Lower lobe of right lung (tissue), 2 donors: ENCODE measurements at regions not wholly inside any gene's neighbourhood (a gene's known extent, or its start where the extent isn't known, plus 50 kb on each side); places are given as distances from the start of the nearest gene placed in this dataset.

Source experiments
- ATAC-seq, 2 donors: fragments of 200-7000 bp; cut with Tn5 transposase; one replicate each; pipeline ENCODE4 v1.9.1; 2020 to 2022; ENCODE audit warnings: mild to moderate bottlenecking in 2 of 2, moderate library complexity in 2 of 2
- DNase-seq: peaks from one replicate; pipeline ENCODE4 v3.0.0-alpha.2; 2020
- H3K27ac ChIP-seq: fragments of 200-600 bp; one replicate; pipeline ENCODE4 v1.8.0; 2022
- H3K27me3 ChIP-seq: fragments of 200-600 bp; one replicate; pipeline ENCODE4 v1.8.0; 2022; ENCODE audit warnings: low read depth
- H3K36me3 ChIP-seq: fragments of 200-600 bp; one replicate; pipeline ENCODE4 v1.8.0; 2022; ENCODE audit warnings: mild to moderate bottlenecking
- H3K4me1 ChIP-seq: fragments of 200-600 bp; one replicate; pipeline ENCODE4 v1.8.0; 2022
- H3K4me3 ChIP-seq: fragments of 200-600 bp; one replicate; pipeline ENCODE4 v1.8.0; 2022; ENCODE audit warnings: mild to moderate bottlenecking
- H3K9me3 ChIP-seq: fragments of 200-600 bp; one replicate; pipeline ENCODE4 v1.8.0; 2022
- intact Hi-C: fragments of 100-400 bp; cut with DNase I; formaldehyde crosslinking; loops from one replicate; pipeline ENCODE4 v1.11.0; 2022
- TF ChIP-seq, protein P1 (sequence below): fragments of 200-600 bp; IDR thresholded peaks from one replicate; pipeline ENCODE4 v1.8.0; 2022; ENCODE audit warnings: antibody characterized with exemption, mild to moderate bottlenecking
- donor health status: DM: no; HTN: yes; CAD: no; lungs with severe emphysema.

DNA sequence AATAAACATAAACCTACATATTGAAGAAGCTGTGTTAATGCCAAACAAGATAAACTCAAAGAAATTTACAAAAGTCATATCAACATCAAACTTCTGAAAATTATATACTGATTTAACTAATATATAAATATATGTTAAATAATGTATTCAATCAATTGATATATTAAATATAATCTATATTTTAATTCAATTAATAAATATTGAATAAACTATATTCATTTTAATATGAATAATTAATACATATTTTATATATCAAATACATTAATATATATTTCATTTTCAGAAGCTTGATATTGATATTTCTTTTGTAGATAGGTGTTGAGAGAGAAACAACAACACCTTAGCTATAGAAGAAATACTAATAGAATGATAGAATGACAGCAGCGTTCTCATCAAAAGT, 768.1 kb downstream of the MECOM start:
- Histone ChIP-seq H3K27me3 (no peaks in the 10 kb centered on the region), H3K36me3 (no peaks in the 10 kb centered on the region), H3K27ac (no peak overlapping the region), H3K4me1 (no peaks in the 10 kb centered on the region), H3K4me3 (no peak overlapping the region), H3K9me3 (peaks cover 3% of the 10 kb centered on the region)
- DNase-seq (no peak), ATAC-seq (no peak)
- intact Hi-C loops, result no loop called here
- TF ChIP-seq, protein P1, sequence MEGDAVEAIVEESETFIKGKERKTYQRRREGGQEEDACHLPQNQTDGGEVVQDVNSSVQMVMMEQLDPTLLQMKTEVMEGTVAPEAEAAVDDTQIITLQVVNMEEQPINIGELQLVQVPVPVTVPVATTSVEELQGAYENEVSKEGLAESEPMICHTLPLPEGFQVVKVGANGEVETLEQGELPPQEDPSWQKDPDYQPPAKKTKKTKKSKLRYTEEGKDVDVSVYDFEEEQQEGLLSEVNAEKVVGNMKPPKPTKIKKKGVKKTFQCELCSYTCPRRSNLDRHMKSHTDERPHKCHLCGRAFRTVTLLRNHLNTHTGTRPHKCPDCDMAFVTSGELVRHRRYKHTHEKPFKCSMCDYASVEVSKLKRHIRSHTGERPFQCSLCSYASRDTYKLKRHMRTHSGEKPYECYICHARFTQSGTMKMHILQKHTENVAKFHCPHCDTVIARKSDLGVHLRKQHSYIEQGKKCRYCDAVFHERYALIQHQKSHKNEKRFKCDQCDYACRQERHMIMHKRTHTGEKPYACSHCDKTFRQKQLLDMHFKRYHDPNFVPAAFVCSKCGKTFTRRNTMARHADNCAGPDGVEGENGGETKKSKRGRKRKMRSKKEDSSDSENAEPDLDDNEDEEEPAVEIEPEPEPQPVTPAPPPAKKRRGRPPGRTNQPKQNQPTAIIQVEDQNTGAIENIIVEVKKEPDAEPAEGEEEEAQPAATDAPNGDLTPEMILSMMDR, result no peak

DNA sequence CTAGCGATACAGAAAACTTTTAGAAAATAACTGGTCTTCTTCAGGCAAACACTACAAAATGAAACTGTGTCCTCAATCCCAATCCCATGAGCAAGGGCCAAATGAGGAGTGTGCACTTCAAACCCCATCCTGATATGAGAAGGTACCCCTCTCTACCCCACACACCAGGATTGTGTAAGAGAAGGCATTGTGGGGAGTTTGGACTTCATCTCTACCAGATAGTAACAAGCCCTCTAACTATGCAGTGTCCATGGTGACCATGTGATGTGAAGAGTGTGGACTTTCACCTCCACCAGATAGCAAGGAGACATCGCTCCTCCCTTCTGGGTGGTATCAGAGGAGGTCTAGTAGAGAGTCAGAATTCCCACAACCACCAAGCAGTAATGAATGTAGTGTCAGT, 769.3 kb downstream of the MECOM start:
- Histone ChIP-seq H3K9me3 (peaks cover 3% of the 10 kb centered on the region), H3K27me3 (no peaks in the 10 kb centered on the region), H3K4me1 (no peaks in the 10 kb centered on the region), H3K36me3 (no peaks in the 10 kb centered on the region), H3K4me3 (no peak overlapping the region), H3K27ac (no peak overlapping the region)
- TF ChIP-seq, protein P1, result no peak
- DNase-seq, result no peak
- ATAC-seq, result no peak
- intact Hi-C loops, result no loop called here

DNA sequence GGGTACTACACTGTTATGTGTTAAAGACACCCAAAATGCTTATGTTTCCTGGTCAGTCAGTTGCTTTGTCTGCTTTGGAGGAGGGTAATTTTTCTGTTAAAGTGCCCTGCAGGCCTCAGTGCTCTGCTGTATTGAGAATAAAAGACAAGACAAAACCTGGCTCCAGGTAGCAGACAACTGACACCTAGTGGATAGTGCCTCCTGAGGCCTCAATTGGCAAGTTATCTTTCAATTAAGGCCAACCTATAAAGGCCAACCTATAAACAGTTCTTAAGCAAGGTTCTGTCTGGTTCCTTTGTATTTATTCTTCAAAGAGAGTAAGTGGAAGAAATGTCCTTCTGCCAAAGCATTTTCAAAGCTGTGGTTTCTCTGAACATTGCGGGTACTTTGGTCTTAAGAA, 773.8 kb downstream of the MECOM start:
- H3K4me3 ChIP-seq, result no peak overlapping the region
- no peaks in the 10 kb centered on the region for H3K27me3 ChIP-seq
- TF ChIP-seq, protein P1, result no peak
- no peaks in the 10 kb centered on the region for H3K9me3 ChIP-seq
- ATAC-seq (no peak), DNase-seq (no peak)
- no peaks in the 10 kb centered on the region for H3K4me1 ChIP-seq
- H3K36me3 ChIP-seq, result no peaks in the 10 kb centered on the region
- intact Hi-C loops, result no loop called here
- no peak overlapping the region for H3K27ac ChIP-seq

DNA sequence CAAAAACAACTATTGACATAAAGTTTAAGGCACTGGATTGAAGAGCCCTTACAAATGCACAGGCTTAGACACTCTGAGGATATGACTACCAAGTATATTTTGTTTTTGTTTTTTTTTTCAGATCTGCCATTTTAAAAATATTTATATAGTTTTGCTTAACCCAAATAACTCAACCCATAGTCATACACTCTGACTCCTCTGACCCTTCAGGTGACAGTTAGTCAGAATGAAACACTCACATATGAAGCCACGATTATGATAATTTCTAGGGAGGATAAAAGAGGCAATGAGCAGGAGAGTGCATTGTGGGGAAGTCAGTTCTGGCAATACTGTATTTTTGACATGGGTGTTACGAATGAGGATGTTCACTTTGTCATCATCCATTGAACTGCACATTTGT, 774.7 kb downstream of the MECOM start:
- no peak for ATAC-seq
- Histone ChIP-seq H3K36me3 (no peaks in the 10 kb centered on the region), H3K27me3 (no peaks in the 10 kb centered on the region), H3K27ac (no peak overlapping the region), H3K4me3 (no peak overlapping the region), H3K9me3 (no peaks in the 10 kb centered on the region), H3K4me1 (no peaks in the 10 kb centered on the region)
- TF ChIP-seq, protein P1, result no peak
- intact Hi-C loops, result no loop called here
- DNase-seq, result no peak

DNA sequence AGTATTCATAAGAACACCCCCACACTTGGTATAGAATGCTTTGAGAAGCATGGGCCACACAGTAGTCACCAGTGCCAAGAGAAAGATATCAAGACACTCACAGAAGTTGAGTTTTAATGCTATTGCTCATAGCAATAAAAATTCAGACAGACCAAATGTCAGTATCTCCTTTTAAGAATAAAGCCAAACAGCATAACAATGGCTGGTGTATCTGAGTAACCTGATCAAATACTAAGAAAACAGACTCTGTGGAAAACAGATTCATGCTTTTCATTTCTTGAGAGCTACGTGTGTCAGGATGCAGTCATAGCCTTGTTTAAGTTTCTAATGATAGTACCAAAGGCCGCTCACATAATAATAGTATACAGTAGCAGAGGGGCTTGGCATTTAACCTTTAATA, 778.5 kb downstream of the MECOM start:
- no peak overlapping the region for H3K4me3 ChIP-seq
- no peak overlapping the region for H3K27ac ChIP-seq
- DNase-seq (no peak), ATAC-seq (no peak)
- H3K36me3 ChIP-seq, result no peaks in the 10 kb centered on the region
- TF ChIP-seq, protein P1, result no peak
- intact Hi-C loops, result no loop called here
- no peaks in the 10 kb centered on the region for H3K9me3 ChIP-seq
- no peaks in the 10 kb centered on the region for H3K27me3 ChIP-seq
- no peaks in the 10 kb centered on the region for H3K4me1 ChIP-seq

DNA sequence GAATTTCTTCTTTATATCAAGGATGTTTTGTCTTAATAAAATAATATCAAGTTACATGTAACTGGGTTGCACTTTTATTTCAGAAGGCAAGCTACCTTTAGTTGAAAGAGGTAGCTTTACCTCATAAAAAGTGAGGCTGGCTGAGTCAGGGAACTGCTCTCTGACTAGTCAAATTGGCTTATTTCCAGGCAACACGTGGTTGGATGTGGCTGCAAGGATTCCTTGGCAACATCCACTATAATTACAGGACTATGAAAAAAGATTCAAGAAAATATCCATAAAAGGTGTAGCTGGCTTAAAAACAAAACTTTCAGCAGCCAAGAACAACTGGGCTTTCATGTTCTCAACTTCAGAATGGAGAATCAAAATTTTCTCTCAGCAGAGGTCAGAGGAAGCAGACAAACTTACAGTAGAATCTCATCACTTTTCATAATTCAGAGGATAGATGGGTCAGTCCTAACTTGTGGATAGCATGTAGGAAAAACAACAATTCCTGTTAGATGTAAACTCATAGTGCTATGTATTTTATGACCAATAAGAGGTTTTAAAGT, 779.1 kb downstream of the MECOM start:
- no peak for DNase-seq
- intact Hi-C loops, result no loop called here
- no peaks in the 10 kb centered on the region for H3K9me3 ChIP-seq
- TF ChIP-seq, protein P1, result no peak
- ATAC-seq, result no peak
- H3K4me3 ChIP-seq, result no peak overlapping the region
- H3K36me3 ChIP-seq, result no peaks in the 10 kb centered on the region
- no peak overlapping the region for H3K27ac ChIP-seq
- no peaks in the 10 kb centered on the region for H3K27me3 ChIP-seq
- H3K4me1 ChIP-seq, result no peaks in the 10 kb centered on the region
